Left lung (tissue), 4 donors: ENCODE measurements at regions not wholly inside any gene's neighbourhood (a gene's known extent, or its start where the extent isn't known, plus 50 kb on each side); places are given as distances from the start of the nearest gene placed in this dataset.
"Not testable (repeated sequence)": the region's sequence is repeated elsewhere in the genome, so short reads cannot be mapped to it uniquely, and the experiment has no call there.

Experiments used
- ATAC-seq: fragments of 200-7000 bp; cut with Tn5 transposase; one replicate; pipeline ENCODE4 v1.9.1; 2020; ENCODE audit warnings: moderate library complexity
- DNase-seq, 4 donors: peaks; one replicate each; pipeline ENCODE4 v3.0.0-alpha.2; 2013 to 2020
- H3K27ac ChIP-seq, 2 donors: fragments of 200-600 bp; sonication (generic) in 1 of 2; one replicate each; pipeline versions ENCODE4 v1.5.0 to v1.8.0; 2020 to 2021
- H3K27me3 ChIP-seq, 2 donors: fragments of 200-600 bp; sonication (generic) in 1 of 2; one replicate each; pipeline versions ENCODE4 v1.5.0 to v1.8.0; 2020 to 2021
- H3K36me3 ChIP-seq, 2 donors: fragments of 200-600 bp; sonication (generic) in 1 of 2; one replicate each; pipeline versions ENCODE4 v1.5.0 to v1.8.0; 2020 to 2021
- H3K4me1 ChIP-seq, 2 donors: fragments of 200-600 bp; one replicate each; pipeline ENCODE4 v1.8.0; 2021
- H3K4me3 ChIP-seq, 2 donors: fragments of 200-600 bp; sonication (generic) in 1 of 2; one replicate each; pipeline versions ENCODE4 v1.5.0 to v1.8.0; 2020 to 2021; ENCODE audit warnings: mild to moderate bottlenecking in 1 of 2
- H3K9me3 ChIP-seq, 2 donors: fragments of 200-600 bp; sonication (generic) in 1 of 2; one replicate each; pipeline versions ENCODE4 v1.5.0 to v1.8.0; 2020 to 2021
- intact Hi-C, 2 donors: fragments of 100-400 bp; cut with DNase I; formaldehyde crosslinking; loops; one replicate each; pipeline versions ENCODE4 v1.11.2 to v1.14.2; 2022
- TF ChIP-seq, protein P1 (sequence below), 2 donors: fragments of 200-600 bp; sonication (generic) in 1 of 2; IDR thresholded peaks; one replicate each; pipeline versions ENCODE4 v1.5.0 to v1.8.0; 2021; ENCODE audit warnings: antibody characterized with exemption in 2 of 2
- donor health status: DM: no; HTN: yes; CAD: no.
- donor health status: DM: no; HTN: no; CAD: no.

DNA sequence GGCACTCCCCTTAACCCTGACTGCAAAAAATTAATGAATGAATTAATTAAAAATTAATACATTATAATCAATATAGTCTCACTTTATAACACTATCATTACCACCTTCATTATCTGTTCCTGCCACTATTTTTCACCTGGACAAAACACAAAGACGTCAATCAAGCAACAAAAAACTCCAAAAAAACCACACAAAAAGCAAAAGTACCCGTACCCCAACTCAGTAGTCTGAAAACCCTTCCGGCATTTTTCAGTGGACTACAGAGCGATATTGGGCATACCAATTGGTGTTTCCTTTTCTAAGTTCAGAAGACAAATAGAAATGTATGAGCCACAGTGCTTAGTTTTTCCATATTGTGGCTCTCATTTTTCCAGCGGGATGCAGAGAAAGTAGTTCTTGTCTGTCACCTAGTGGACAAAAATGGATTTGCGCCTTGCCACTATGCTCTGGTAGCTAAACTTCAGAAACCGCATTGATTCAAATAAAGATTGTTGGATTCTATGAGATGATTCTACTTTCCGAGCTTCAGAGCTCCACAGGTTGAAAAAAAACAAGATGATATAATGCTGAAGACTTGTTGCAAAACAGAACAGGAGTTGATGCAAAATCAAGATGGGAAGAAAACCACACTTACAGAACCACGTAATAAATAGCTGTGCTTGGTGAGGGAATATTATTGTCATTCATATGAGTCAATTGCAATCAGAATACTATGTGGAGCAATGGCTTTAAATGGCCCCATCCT, 50.6 kb upstream of the ITGB1 start:
- no peak overlapping the region for H3K4me3 ChIP-seq
- DNase-seq, result peak in 2 of 4 donors; percentile 62 to 82
- H3K4me1 ChIP-seq, result peaks cover 0 to 37% of the 10 kb centered on the region in 2 donors
- no peaks in the 10 kb centered on the region for H3K9me3 ChIP-seq
- TF ChIP-seq, protein P1, sequence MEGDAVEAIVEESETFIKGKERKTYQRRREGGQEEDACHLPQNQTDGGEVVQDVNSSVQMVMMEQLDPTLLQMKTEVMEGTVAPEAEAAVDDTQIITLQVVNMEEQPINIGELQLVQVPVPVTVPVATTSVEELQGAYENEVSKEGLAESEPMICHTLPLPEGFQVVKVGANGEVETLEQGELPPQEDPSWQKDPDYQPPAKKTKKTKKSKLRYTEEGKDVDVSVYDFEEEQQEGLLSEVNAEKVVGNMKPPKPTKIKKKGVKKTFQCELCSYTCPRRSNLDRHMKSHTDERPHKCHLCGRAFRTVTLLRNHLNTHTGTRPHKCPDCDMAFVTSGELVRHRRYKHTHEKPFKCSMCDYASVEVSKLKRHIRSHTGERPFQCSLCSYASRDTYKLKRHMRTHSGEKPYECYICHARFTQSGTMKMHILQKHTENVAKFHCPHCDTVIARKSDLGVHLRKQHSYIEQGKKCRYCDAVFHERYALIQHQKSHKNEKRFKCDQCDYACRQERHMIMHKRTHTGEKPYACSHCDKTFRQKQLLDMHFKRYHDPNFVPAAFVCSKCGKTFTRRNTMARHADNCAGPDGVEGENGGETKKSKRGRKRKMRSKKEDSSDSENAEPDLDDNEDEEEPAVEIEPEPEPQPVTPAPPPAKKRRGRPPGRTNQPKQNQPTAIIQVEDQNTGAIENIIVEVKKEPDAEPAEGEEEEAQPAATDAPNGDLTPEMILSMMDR (IDR thresholded peaks at IDR 0.05), result peak; percentile 90 to 99
- intact Hi-C loops, result loop anchor here in 1 of 2 donors (5.0 kb wide), 1 partner anchor 211 kb away; no protein-coding TSS in a partner anchor
- H3K36me3 ChIP-seq, result no peaks in the 10 kb centered on the region
- H3K27ac ChIP-seq, result no peak overlapping the region
- no peaks in the 10 kb centered on the region for H3K27me3 ChIP-seq
- ATAC-seq, result peak; percentile 59

DNA sequence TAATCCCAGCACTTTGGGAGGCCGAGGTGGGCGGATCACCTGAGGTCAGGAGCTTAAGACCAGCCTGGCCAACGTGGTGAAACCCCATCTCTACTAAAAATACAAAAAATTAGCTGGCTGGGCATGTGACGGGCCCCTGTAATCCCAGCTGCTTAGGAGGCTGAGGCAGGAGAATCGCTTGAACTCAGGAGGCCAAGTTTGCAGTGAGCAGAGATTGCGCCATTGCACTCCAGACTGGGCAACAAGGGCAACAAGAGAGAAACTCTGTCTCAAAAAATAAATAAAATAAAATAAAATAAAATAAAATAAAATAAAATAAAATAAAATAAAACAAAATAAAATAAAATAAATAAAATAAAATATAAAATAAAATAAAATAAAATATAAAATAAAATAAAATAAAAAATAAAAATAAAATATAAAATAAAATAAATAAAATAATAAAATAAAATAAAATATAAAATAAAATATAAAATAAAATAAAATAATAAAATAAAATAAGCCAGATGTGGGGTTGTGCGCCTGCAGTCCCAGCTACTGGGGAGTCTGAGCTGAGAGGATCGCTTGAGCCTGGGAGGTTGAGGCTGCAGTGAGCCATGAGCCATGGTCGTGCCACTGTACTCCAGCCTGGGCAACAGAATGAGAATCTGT, 49.8 kb upstream of the ITGB1 start:
- not testable (repeated sequence) for ATAC-seq, H3K27ac ChIP-seq, DNase-seq, H3K27me3 ChIP-seq, H3K36me3 ChIP-seq, H3K4me3 ChIP-seq, H3K9me3 ChIP-seq
- peaks cover 0 to 37% of the 10 kb centered on the region in 2 donors for H3K4me1 ChIP-seq
- intact Hi-C loops, result loop anchor here in 1 of 2 donors (5.0 kb wide), 1 partner anchor 211 kb away; no protein-coding TSS in a partner anchor
